Stimulated activated CD8-positive, alpha-beta memory T cell treated with anti-CD3 and anti-CD28 coated beads, Interleukin-15, amount 100 ng/mL, for 4 hours (primary cell): ENCODE measurements at regions not wholly inside any gene's neighbourhood (a gene's known extent, or its start where the extent isn't known, plus 50 kb on each side); places are given as distances from the start of the nearest gene placed in this dataset.
"Not testable (repeated sequence)": the region's sequence is repeated elsewhere in the genome, so short reads cannot be mapped to it uniquely, and the experiment has no call there.

ENCODE experiments used
- DNase-seq, 2 donors: peaks; one replicate each; pipeline ENCODE4 v3.0.0-alpha.2; 2020; ENCODE audit warnings: low read depth in 2 of 2

DNA sequence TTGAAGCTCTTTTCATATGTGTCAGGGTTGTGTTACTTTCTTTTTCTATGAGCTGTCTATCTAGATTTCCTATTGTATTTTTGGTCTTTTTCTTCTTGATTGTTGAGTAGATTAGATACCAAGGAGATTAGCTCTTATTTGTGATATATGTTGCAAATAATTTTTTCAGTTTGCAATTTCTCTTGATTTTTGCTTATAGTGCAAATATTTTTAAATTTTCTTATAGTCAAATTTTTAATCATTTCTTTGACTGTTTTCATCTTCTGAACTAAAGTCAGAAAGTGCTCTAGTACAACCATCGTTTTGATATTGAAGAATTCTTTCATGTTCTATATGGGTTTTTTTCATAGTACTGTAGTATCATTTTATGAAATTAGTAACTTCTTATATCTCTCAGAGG, 193.7 kb downstream of the OSTF1 start:
- DNase-seq: no peak

DNA sequence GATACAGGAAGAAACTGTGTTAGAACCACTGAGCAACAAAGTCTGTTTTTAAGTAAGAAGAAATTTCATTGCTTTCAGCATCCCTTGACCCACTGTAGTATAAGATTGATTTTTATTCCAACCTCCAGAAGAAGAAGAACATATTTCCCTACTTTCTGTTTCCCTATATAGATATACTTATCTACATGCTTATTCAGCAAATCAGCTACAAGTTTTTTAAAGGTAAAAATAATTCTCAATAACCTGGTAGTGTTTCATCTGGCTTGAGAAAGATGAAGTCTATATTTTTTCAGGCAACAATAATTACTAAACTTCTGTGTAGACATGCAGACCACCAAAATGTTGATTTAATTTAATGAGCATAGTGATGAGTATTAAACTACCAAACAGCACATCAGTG, 201.0 kb downstream of the OSTF1 start:
- no peak for DNase-seq

DNA sequence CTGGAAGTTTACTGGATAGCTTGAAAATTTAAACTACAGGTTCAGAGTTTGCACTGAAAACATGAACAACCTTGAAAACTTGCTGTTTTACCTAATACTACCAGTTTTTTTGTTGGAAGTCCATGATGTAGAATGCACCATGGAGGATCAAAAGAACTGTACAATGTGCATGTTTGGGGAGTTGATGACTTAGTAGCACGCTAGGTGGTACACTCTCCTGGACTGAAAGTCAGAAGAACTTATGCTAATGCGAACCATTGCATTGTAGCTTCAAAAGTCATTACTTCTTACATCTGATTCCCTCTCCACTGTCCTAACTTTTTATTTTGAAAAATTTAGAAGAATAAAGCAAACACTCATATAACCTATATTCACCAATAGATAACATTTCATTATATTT, 211.0 kb downstream of the OSTF1 start:
- DNase-seq: no peak

DNA sequence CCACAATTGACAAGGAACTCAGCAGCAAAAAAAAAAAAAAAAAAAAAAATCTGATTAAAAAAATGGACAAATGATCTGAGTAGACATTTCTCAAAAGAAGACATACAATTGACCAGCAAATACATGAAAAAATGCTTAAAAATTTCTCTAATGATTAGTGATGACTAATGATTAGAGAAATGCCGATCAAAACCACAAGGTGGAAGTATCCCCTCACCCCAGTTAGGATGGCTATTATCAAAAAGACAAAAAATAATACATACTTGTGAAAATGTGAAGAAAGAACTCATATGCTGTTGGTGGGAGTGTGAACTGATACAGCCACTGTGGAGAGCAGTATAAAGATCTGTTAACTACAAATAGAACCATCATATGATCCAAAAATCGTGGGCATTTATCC, 245.3 kb downstream of the OSTF1 start:
- DNase-seq: no peak

DNA sequence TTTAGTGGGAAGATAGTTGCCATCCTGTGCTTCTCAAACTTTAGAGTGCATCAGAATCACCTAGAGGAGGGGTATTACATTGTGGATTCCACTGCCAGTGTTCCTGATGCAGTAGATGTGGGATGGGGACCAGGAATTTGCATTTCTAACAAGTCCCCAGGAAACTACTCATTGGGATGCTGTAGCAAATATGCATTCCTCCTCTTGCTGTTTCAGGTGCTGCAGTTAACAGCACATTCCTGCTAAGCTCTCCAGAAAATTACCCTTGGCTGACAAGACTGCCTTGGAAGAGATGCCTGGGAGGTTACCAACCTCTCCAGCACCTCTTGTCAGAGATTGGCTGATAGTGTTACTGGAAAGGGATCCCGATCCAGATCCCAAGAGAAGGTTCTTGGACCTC, 270.5 kb downstream of the OSTF1 start:
- DNase-seq: no peak

DNA sequence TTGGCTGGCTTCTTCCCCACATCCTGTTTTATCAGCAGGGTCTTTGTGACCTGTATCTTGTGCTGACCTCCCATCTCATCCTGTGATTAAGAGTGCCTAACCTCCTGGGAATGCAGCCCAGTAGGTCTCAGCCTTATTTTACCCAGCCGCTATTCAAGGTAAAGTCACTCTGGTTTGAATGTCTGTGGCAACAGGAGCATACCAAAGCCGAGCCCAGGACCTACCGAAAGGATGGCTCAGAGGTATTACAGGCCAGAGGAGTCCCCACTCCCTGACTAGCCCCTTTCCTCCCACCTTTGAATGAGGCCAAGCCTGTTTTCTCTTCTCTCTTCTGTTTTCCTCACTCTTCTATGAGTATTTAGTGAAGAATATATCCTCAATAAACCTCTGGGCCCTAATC, 271.3 kb downstream of the OSTF1 start:
- no peak for DNase-seq

DNA sequence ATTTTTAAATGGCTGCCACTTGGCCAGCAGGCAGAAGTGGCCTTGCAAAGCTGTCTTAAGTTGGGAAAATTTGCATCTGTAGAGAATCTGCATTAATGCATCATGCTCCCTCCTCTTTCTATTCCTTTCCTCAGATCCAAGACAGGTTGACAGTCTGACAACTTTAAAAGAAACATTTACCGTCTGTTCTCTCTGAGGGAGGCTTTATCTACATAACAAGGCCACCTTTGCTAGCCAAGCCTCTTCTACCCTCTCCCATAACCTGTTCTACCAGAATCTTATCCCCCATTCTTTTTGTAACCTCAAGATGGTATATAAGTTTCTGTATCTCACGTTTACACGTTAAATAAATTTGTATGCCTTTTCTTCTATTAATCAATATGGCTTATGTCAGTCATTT, 271.9 kb downstream of the OSTF1 start:
- DNase-seq: no peak

DNA sequence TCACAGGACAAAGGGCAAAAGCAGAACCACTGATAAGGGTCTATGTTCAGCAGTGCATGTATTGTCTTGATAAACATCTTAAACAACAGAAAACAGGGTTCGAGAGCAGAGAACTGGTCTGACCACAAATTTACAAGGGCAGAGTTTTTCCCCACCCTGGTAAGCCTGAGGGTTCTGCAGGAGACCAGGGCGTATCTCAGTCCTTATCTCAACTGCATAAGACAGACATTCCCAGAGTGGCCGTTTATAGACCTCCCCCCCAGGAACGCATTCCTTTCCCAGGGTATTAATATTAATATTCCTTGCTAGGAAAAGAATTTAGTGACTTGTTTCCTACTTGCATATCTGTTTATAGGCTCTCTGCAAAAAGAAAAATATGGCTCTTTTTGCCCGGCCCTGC, 274.1 kb downstream of the OSTF1 start:
- DNase-seq: not testable (repeated sequence)

DNA sequence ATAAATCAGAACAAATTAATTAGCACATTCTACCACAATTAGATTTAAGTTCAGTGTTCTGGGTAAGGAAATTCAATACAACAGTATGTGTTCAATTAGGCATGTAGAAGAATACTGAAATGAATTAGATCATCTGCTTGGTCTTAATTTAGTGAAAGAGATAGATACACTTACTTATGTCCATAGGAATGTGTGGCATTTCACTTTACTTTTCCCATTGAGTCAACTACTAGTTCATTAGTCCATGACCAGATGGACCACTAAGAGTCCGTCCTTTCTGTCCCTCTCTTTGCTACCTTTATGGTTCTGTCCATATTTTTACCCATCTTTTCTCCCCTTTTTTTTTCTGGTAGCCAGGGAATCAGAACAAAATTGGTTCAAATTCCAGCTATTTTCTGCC, 276.9 kb downstream of the OSTF1 start:
- no peak for DNase-seq

DNA sequence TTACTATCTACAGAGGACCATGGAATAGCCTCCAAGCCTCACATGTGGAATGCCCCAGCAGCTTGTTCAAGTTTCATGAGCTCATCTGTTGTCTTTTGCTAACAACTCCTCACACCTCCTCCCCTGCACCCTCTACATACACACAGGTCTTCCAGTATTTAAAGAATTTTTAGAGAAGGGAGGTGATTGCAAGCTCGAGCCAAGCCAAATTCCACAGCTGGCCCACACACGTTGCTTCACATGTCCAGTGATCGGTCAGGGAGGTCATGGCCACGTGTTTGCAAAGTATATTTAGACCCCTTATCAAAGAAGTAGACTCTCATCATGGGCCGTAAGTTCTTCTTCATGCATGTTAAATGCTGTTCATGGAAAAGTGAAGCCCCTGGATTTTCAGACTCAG, 281.7 kb downstream of the OSTF1 start:
- no peak for DNase-seq

DNA sequence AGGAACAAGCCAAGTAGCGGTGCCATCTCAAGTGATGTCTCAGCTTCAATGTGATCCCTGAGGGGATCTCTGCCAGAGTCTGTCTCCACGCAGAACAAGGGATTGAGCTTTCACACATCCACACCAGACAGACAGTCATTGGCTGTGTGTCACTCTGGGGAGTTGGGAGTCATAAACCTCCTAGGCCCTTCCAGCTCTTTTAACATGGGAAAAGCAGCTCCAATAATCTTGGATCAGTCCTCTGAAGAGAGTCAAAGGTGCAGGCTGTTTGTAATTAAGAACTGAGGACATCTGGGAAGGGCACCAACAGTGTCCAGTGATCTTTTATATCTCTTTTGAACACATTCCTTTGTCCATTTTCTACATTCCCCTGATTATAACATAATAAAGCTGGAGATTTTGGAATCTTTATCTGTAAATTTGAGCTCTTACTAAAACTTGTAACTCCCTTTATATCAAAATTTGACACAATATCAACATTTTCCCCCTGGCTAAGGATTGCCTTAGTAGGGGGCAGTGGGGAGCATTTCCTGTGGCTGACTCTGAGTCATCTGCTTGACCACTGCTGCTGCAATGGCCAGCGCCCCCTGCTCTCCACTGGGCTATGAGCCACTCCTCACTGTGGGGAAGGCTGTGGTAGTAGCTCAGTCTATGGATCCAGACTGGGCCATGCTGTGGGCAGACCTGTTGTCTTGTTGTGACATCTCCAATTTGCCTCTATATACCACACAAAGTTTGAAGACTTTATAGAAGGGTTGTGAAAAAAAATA, 284.4 kb downstream of the OSTF1 start:
- no peak for DNase-seq

DNA sequence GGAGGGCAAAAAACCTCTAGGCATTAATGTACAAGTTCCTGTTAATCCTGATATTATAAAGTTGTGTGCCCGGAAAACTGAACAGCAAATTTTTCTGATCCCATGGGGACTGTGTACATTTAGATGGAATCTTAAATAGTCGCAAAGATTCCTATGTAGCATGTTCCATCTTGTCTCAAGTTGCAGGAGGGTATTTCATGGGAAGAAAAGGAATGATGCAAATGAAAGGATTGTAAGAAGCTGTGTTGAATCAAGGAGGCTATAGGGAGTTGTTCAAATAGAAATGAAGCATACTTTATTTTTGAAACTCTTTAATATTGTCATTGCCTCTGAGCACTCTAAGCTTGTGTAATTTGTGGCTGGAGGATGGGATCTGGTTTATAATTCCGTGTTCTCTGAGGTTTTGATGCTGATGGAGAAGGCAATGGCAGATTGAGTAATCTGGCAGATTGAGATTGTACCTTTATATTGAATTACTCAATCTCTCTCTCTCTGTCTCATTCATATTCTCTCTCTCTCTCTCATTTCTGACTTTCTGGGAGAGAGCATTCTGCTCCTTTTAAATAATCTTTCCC, 288.5 kb downstream of the OSTF1 start:
- no peak for DNase-seq

DNA sequence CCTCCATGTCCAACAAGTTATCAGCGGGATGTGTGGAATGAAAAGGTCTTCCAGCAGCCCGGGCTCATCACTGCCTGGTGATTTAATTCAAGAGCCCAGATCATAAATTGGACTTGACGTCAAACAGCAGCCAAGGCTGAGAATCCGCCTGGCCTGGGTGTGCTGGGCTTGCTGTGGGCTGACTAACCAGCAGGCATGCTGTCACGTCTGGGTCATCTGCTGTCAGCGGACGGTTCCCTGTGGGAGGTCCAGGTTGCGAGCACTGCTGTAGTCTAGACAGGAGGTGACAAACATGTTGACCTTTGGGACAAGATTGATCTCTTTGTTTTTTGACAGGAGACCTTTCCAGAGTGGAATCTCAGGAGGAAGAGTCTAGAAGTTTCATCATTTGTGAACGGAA, 289.7 kb downstream of the OSTF1 start:
- DNase-seq: no peak

DNA sequence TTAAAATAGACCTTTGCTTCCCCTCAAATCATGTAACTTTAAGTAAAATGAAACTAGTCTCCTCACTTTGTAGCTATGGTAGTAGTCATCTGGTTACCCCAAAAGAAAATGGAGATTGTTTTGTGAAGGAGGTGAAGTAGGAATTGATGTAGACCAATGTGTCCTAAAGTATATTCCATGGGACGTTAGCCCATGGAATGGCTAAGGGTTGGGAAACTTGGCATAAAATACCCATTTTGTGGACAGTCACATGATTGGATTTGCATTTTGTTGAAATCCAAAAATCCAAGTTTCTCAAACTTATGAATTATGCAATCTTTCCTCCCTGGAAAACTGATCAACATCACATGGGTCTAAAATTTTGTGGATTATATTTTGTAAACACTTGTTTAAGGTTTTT, 290.6 kb downstream of the OSTF1 start:
- no peak for DNase-seq

DNA sequence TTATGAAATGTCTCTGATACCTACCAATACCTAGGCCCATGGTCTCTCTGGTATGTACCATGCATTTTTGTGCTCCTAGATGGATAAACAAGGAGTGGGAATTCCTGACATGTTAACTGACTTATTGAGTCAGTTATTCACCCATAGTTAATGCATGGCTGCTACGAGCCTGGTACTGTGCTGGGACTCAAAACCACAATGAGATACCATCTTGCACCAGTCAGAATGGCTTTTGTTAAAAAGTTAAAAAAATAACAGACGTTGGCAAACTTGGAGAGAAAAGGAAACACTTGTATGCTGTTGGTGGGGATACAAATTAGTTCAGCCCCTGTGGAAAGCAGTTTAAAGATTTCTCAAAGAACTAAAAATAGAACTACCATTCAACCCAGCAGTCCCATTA, 293.8 kb downstream of the OSTF1 start:
- no peak for DNase-seq

DNA sequence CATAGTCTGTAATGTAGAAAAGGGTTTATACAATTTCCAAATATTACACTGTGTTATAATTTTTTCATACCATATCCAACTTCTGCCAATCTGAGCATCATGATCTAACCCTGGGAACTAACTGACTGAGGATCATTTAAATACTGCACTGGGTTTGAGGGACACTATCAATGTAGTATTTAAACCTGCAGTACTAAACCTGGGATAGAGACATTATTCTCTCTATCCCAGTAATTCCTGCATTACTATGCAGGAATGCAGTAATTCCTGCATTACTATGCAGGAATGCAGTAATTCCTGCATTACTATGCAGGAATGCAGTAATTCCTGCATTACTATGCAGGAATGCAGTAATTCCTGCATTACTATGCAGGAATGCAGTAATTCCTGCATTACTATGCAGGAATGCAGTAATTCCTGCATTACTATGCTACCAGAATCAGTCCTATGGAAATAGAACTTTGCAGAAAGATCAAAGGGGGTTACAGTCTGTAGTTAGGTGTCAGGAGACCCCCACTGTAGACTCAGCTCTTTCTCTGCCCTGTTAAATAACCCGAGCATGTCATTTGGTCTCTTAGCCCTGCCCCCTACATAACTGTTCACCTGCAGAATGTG, 295.2 kb downstream of the OSTF1 start:
- not testable (repeated sequence) for DNase-seq

DNA sequence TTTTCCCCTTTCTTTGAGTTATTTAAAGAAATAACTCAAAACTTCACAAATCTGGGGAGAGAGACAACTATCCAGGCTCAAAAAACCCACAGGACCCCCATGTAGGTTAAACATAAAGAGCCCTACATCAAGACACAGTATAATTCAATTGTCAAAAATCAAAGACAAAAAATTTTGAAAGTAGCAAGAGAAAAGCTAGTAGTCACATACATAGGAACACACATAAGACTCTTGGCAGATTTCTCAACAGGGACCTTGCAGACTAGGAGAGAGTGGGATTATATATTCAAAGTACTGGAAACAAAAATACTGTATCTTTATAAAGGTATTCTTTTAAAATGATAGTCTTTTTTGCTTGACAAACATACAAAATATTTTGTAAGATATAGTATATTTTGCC, 296.9 kb downstream of the OSTF1 start:
- DNase-seq: no peak

DNA sequence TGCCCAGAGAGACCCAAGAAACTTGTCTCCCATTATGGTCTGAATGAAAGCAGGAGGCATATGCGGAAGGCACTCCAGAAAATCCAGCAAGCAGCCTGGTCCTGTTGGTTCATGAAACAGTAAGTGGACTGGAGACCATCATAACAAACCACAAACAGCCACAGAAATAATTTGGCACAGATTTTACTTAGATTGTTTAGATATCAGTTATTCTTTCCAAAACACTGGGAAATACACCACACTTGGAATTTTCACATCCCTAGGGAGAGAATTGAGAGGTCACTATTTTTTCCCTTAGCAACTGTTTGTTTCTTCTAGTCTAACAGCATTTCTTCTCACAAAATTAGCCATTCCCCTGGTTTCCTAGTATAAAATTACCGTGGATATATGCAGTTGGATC, 300.8 kb downstream of the OSTF1 start:
- DNase-seq: no peak

DNA sequence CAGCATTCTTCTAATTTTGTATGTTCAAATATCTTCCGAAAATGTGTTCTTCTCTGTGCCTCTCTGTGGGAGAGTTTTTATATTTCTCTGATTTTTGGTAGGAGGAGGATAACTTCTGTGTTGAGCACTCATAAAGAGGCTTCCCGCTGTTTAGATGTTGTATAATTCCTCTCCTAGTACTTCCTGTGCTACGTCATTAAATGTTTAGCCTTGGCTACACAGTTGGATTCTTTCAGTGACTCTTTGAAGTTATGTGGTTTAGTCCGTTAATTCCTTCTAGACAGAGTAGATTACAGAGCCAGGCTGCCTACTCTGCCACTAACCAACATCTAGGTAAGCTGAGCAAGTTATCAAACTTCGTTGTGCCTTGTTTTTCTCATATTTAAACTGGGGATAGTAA, 302.6 kb downstream of the OSTF1 start:
- DNase-seq: no peak

DNA sequence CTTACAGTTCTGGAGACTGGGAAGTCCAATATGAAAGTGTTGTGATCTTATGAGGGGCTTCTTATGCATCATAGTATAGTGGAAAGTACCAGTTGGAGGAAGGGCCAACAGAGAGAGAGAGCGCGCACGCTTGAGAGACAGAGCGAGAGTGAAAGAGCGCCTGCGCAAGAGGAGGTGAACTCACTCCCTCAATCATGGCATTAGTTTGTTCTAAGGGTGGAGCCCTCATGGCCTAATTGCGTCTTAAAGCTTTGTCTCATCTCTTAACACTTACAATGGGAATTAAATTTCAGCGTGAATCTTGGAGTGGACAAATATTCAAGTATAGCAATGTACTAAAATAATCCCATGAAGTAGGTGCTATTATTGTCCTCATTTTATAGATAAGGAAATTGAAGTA, 303.2 kb downstream of the OSTF1 start:
- no peak for DNase-seq

DNA sequence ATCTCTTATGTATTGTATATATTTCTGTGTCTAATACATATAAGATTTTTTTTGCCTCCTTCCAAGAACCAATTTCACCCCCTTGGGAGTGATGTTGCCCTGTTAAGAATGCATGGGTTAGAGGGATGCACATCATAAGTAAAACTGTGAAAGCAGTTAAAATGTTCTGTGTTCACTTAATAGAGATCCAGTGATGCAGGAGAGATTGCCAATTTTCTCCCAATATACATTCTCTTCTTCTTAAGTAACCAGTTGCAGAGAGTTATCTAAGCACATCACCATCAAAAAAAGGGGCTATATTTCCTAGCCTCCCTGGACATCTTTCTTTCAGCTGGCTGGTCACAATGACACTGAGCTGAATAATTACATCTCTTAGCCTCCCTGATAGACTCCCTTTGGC, 307.0 kb downstream of the OSTF1 start:
- DNase-seq: no peak

DNA sequence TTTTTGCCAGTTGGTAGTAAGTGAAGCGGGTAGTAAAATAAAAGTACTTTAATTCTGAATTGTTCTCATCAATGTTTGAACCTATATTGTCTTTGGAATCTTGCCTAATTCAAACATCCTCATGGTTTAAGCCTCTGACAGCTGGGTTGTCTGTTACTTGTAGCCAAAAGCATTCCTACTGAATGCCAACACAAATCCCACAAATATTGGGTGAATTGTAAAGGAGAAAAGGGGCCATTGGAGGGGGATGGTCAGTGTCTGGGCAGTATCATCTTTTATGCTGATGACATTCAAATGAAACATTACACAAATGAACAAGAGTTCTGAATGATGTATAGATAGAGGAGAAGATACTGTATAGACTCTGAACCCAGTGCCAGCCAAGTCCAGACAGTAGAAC, 309.5 kb downstream of the OSTF1 start:
- DNase-seq: no peak

DNA sequence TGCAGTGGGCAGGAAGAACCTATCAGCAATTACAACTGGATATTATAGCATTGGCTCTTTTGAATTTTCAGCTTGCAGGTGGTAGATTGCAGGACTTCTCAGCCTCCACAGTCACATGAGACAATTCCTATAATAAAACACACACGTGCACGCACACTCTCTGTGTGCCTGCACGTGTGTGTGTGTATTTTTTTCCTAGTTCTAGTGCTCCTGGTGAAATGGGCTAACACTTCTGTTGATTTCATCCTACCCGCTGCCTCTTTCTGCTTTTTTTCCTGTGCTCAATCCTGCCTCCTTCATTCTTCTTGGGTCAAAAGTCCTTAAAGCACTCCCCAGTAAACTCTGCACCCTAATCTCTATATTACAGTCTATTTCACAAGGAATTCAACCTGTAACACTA, 320.1 kb downstream of the OSTF1 start:
- no peak for DNase-seq

DNA sequence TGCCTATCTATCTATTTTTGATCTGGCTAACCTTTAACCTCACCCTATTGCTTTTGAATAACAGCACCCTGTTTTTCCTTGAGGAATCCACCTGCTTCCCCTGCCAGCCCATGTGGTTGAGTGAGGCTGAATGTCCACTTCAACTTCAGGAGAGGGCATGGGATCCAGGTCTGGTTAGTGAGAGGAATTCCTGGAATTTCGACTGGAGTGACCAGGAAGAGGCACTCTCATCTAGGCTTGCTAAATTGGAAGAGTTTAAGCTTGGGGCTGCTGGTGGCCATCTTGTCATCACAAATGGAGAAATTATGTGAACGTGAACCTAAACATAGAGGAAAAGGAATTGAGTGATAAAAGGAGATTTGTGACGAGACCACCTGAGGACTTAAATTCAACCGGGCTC, 322.1 kb downstream of the OSTF1 start:
- no peak for DNase-seq
